ENCODE measurements at regions not wholly inside any gene's neighbourhood (a gene's known extent, or its start where the extent isn't known, plus 50 kb on each side); places are given as distances from the start of the nearest gene placed in this dataset.

- intact Hi-C loops (cut with DNase I; ENCODE audit: low total_unique reads), result loop anchor here (10.0 kb wide), 1 partner anchor 306 kb away; no protein-coding TSS in a partner anchor
- peak overlapping the region; percentile 25 to 71 (median 64) for H3K27ac ChIP-seq
- H3K9me3 ChIP-seq, result no peaks in the 10 kb centered on the region
- no peaks in the 10 kb centered on the region for H3K27me3 ChIP-seq
- no peak for TF ChIP-seq POLR2A (IDR thresholded peaks at IDR 0.05)
- TF ChIP-seq EP300 (IDR thresholded peaks at IDR 0.05), result peak; percentile 28
- 58 to 74% (median 67%) methylated on average over 8 of the region's 8 CpGs for WGBS, 5 donors
- H3K4me1 ChIP-seq, result peaks cover 13 to 29% (median 17%) of the 10 kb centered on the region in 4 donors
- H3K36me3 ChIP-seq, result no peaks in the 10 kb centered on the region
- DNase-seq, result peak in 1 of 2 donors; percentile 72
- no peak overlapping the region for H3K4me3 ChIP-seq
Measured at GRCh38 chr4:128558896-128559679, 250.4 kb upstream of the JADE1 start.

GRCh38 chr4:128556756-128557155 is 252.7 kb upstream of the JADE1 start:
- Histone ChIP-seq H3K4me1 (peaks cover 17 to 41% (median 29%) of the 10 kb centered on the region in 4 donors), H3K36me3 (no peaks in the 10 kb centered on the region), H3K27me3 (no peaks in the 10 kb centered on the region), H3K27ac (no peak overlapping the region), H3K9me3 (no peaks in the 10 kb centered on the region), H3K4me3 (no peak overlapping the region)
- WGBS, 5 donors, result 66 to 80% (median 76%) methylated on average over 3 of the region's 3 CpGs
- DNase-seq, result no peak
- intact Hi-C loops (cut with DNase I; ENCODE audit: low total_unique reads), result loop anchor here (10.0 kb wide), 1 partner anchor 308 kb away; no protein-coding TSS in a partner anchor
- TF ChIP-seq EP300 (IDR thresholded peaks at IDR 0.05) (no peak), CTCF (IDR thresholded peaks at IDR 0.05) (no peak), POLR2A (IDR thresholded peaks at IDR 0.05) (no peak), POLR2AphosphoS5 (IDR thresholded peaks at IDR 0.05) (no peak)

- TF ChIP-seq POLR2A (IDR thresholded peaks at IDR 0.05) (no peak), CTCF (IDR thresholded peaks at IDR 0.05) (no peak), EP300 (IDR thresholded peaks at IDR 0.05) (no peak), POLR2AphosphoS5 (IDR thresholded peaks at IDR 0.05) (no peak)
- Histone ChIP-seq H3K4me1 (peaks cover 8 to 18% (median 17%) of the 10 kb centered on the region in 4 donors), H3K4me3 (peak overlapping the region; percentile 42 to 53 (median 52)), H3K27me3 (no peaks in the 10 kb centered on the region), H3K27ac (peak overlapping the region; percentile 47 to 96 (median 94)), H3K36me3 (no peaks in the 10 kb centered on the region), H3K9me3 (no peaks in the 10 kb centered on the region)
- intact Hi-C loops (cut with DNase I; ENCODE audit: low total_unique reads), result loop anchor here (10.0 kb wide), 1 partner anchor 311 kb away; no protein-coding TSS in a partner anchor
- whole genome bisulfite sequencing, 5 donors, result 14 to 30% (median 19%) methylated on average over 5 of the region's 5 CpGs
- DNase-seq, result peak in 1 of 2 donors; percentile 40
Measured at GRCh38 chr4:128553686-128554515, 255.6 kb upstream of the JADE1 start.

GRCh38 chr4:128552586-128552907 is 257.0 kb upstream of the JADE1 start:
- H3K27ac ChIP-seq, result peak overlapping the region; percentile 73 to 96 (median 94)
- WGBS, 5 donors, result 52 to 75% (median 65%) methylated on average over 4 of the region's 4 CpGs
- no peaks in the 10 kb centered on the region for H3K36me3 ChIP-seq
- H3K4me3 ChIP-seq, result peak overlapping the region; percentile 42 to 53 (median 52)
- H3K9me3 ChIP-seq, result no peaks in the 10 kb centered on the region
- TF ChIP-seq EP300 (IDR thresholded peaks at IDR 0.05) (no peak), POLR2AphosphoS5 (IDR thresholded peaks at IDR 0.05) (no peak), POLR2A (IDR thresholded peaks at IDR 0.05) (no peak), CTCF (IDR thresholded peaks at IDR 0.05) (no peak)
- peaks cover 8 to 18% (median 17%) of the 10 kb centered on the region in 4 donors for H3K4me1 ChIP-seq
- H3K27me3 ChIP-seq, result no peaks in the 10 kb centered on the region
- intact Hi-C loops (cut with DNase I; ENCODE audit: low total_unique reads), result loop anchor here (10.0 kb wide), 1 partner anchor 312 kb away; no protein-coding TSS in a partner anchor
- no peak for DNase-seq
